SK-N-SH treated with all-trans-retinoic acid at 6 μM for 48 hours (cell line): ENCODE measurements at regions not wholly inside any gene's neighbourhood (a gene's known extent, or its start where the extent isn't known, plus 50 kb on each side); places are given as distances from the start of the nearest gene placed in this dataset.

Experiments
- ATAC-seq: fragments of 200-7000 bp; cut with Tn5 transposase; 3 replicates; pipeline ENCODE4 v1.9.1; 2020; ENCODE audit warnings: mild to moderate bottlenecking, moderate library complexity
- ARNTL ChIP-seq: fragments of 450-650 bp; formaldehyde crosslinking; IDR thresholded peaks from 2 replicates; pipeline ENCODE4 v1.5.0; 2020; ENCODE audit warnings: low read depth, mild to moderate bottlenecking, moderate library complexity, borderline replicate concordance
- BACH2 ChIP-seq: fragments of 250-450 bp; sonication (Bioruptor Pico); IDR thresholded peaks from 2 replicates; pipeline ENCODE4 v1.9.0; 2021; ENCODE audit warnings: mild to moderate bottlenecking, borderline replicate concordance
- CREB5 ChIP-seq: fragments of 250-450 bp; sonication (Bioruptor Pico); IDR thresholded peaks from 2 replicates; pipeline ENCODE4 v1.5.1; 2020; ENCODE audit warnings: low read depth, mild to moderate bottlenecking, moderate library complexity
- CSDC2 ChIP-seq: fragments of 250-450 bp; sonication (Bioruptor Pico); IDR thresholded peaks from 2 replicates; pipeline ENCODE4 v1.5.0; 2020; ENCODE audit warnings: mild to moderate bottlenecking, moderate library complexity
- ESRRG ChIP-seq: fragments of 250-450 bp; sonication (Bioruptor Pico); IDR thresholded peaks from 2 replicates; pipeline ENCODE4 v1.6.1; 2021; ENCODE audit warnings: mild to moderate bottlenecking
- GLIS3 ChIP-seq: fragments of 250-450 bp; sonication (Bioruptor Pico); IDR thresholded peaks from 2 replicates; pipeline ENCODE4 v1.5.0; 2020; ENCODE audit warnings: mild to moderate bottlenecking, moderate library complexity
- ISL1 ChIP-seq: fragments of 250-450 bp; sonication (Bioruptor Pico); IDR thresholded peaks from 2 replicates; pipeline ENCODE4 v2.1.2; 2022; ENCODE audit warnings: mild to moderate bottlenecking, moderate library complexity
- OSR1 ChIP-seq: fragments of 250-450 bp; sonication (Bioruptor Pico); IDR thresholded peaks from 2 replicates; pipeline ENCODE4 v1.8.0; 2022; ENCODE audit warnings: moderate library complexity, mild to moderate bottlenecking, inconsistent platforms
- POU6F1 ChIP-seq: fragments of 250-450 bp; sonication (Bioruptor Pico); IDR thresholded peaks from 2 replicates; pipeline ENCODE4 v1.8.0; 2021; ENCODE audit warnings: low read depth, mild to moderate bottlenecking, moderate library complexity, borderline replicate concordance
- PPARA ChIP-seq: fragments of 250-450 bp; sonication (Bioruptor Pico); IDR thresholded peaks from 2 replicates; pipeline ENCODE4 v1.5.0; 2020; ENCODE audit warnings: mild to moderate bottlenecking, borderline replicate concordance
- RARB ChIP-seq: fragments of 250-450 bp; sonication (Bioruptor Pico); IDR thresholded peaks from 2 replicates; pipeline ENCODE4 v1.8.0; 2021; ENCODE audit warnings: mild to moderate bottlenecking, moderate library complexity
- SNAI2 ChIP-seq: fragments of 250-450 bp; sonication (Bioruptor Pico); IDR thresholded peaks from 2 replicates; pipeline ENCODE4 v1.5.0; 2020; ENCODE audit warnings: mild to moderate bottlenecking, moderate library complexity
- TOX ChIP-seq: fragments of 250-450 bp; sonication (Bioruptor Pico); IDR thresholded peaks from 2 replicates; pipeline ENCODE4 v1.8.0; 2021; ENCODE audit warnings: mild to moderate bottlenecking, moderate library complexity, borderline replicate concordance
- TSHZ2 ChIP-seq: fragments of 250-450 bp; sonication (Bioruptor Pico); IDR thresholded peaks from 2 replicates; pipeline ENCODE4 v1.5.0; 2020; ENCODE audit warnings: mild to moderate bottlenecking, moderate library complexity
- ZC3H10 ChIP-seq: fragments of 250-450 bp; sonication (Bioruptor Pico); IDR thresholded peaks from 2 replicates; pipeline ENCODE4 v1.5.1; 2021; ENCODE audit warnings: mild to moderate bottlenecking, moderate library complexity
- ZFP3 ChIP-seq: fragments of 250-450 bp; sonication (Bioruptor Pico); IDR thresholded peaks from 2 replicates; pipeline ENCODE4 v1.5.0; 2020; ENCODE audit warnings: mild to moderate bottlenecking, moderate library complexity
- ZFP30 ChIP-seq: fragments of 450-650 bp; formaldehyde crosslinking; IDR thresholded peaks from 2 replicates; pipeline ENCODE4 v1.5.0; 2022; ENCODE audit warnings: mild to moderate bottlenecking, moderate library complexity
- ZNF565 ChIP-seq: fragments of 450-650 bp; formaldehyde crosslinking; conservative IDR thresholded peaks from 2 replicates; pipeline ENCODE4 v1.5.0; 2020; ENCODE audit warnings: low read depth, mild to moderate bottlenecking, moderate library complexity
- ZNF70 ChIP-seq: fragments of 450-650 bp; formaldehyde crosslinking; IDR thresholded peaks from 2 replicates; pipeline ENCODE4 v1.5.0; 2020; ENCODE audit warnings: mild to moderate bottlenecking, moderate library complexity
- ZNF8 ChIP-seq: fragments of 450-650 bp; formaldehyde crosslinking; IDR thresholded peaks from 2 replicates; pipeline ENCODE4 v1.5.0; 2020; ENCODE audit warnings: mild to moderate bottlenecking, moderate library complexity

GRCh38 chr3:181808053-181808452, 96.3 kb downstream of the SOX2 start:
- ATAC-seq, result no peak
- no peak for TF ChIP-seq ZC3H10 (CRISPR knock-in tag)

GRCh38 chr3:181823716-181824115, 112.0 kb downstream of the SOX2 start:
- ATAC-seq, result no peak
- TF ChIP-seq TOX (no peak), RARB (CRISPR knock-in tag) (no peak), ZNF565 (CRISPR knock-in tag) (no peak), ESRRG (CRISPR knock-in tag) (no peak), ZC3H10 (CRISPR knock-in tag) (no peak), CREB5 (no peak), ZFP3 (CRISPR knock-in tag) (no peak), SNAI2 (CRISPR knock-in tag) (no peak), CSDC2 (CRISPR knock-in tag) (no peak), POU6F1 (CRISPR knock-in tag) (no peak), PPARA (no peak), BACH2 (CRISPR knock-in tag) (no peak), ISL1 (CRISPR knock-in tag) (no peak), OSR1 (no peak), ZNF70 (CRISPR knock-in tag) (no peak), ZFP30 (CRISPR knock-in tag) (no peak), GLIS3 (CRISPR knock-in tag) (no peak), ARNTL (CRISPR knock-in tag) (no peak)

GRCh38 chr3:181824961-181825360, 113.2 kb downstream of the SOX2 start:
- ATAC-seq, result no peak
- TF ChIP-seq CSDC2 (CRISPR knock-in tag) (no peak), CREB5 (no peak), ESRRG (CRISPR knock-in tag) (no peak), POU6F1 (CRISPR knock-in tag) (no peak), TSHZ2 (CRISPR knock-in tag) (no peak), ZNF70 (CRISPR knock-in tag) (no peak), ZNF8 (no peak), ZFP30 (CRISPR knock-in tag) (no peak), OSR1 (no peak)
